ENCODE measurements at regions not wholly inside any gene's neighbourhood (a gene's known extent, or its start where the extent isn't known, plus 50 kb on each side); places are given as distances from the start of the nearest gene placed in this dataset.

DNA sequence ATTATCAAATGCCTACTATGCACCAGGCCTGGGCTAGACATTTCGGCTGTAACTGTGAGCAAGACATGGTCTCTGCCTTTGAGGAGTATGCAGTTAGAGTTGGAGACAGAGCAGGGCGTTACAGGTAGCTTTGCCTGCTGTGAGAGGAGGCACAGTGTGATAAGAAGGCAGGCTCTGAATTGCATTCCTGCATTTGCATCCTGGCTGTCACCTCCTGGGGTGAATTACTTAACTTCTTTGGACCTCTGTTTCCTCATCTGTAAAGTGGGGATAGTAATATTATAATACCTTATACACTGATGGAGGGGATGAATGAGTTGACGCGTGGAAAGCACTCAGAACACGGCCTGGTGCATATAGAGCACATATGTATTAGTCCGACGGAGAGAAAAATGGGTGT lies 118.1 kb upstream of the ARHGAP20 start:
- H3K4me1 Mint-ChIP-seq (ENCODE audit: low read depth) = peaks cover 4% of the 10 kb centered on the region
- H3K27ac Mint-ChIP-seq = no peak overlapping the region
- H3K9me3 Mint-ChIP-seq = no peaks in the 10 kb centered on the region
- no peaks in the 10 kb centered on the region for H3K36me3 Mint-ChIP-seq (ENCODE audit: low read depth)
- peaks cover 3% of the 10 kb centered on the region for H3K27me3 Mint-ChIP-seq (ENCODE audit: low read depth)
- H3K4me3 Mint-ChIP-seq = no peak overlapping the region
- DNase-seq (ENCODE audit: low spot score) = no peak

DNA sequence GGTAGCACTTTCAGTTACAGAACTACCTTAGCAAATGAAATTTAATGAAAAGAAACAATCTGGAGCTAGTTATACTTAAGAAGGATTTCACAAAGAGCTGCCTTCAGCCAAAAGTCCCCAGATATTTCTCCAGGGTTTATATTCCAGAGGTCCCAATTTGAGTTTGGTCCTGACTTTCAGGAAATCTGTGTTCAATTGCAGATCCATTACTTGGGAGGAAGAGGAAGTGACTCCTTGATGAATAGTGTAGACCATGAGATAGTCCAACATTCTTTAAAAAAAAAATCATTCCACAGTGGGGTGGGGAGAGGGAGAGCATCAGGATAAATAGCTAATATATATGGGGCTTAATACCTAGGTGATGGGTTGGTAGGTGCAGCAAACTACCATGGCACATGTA lies 117.6 kb upstream of the ARHGAP20 start:
- H3K4me1 Mint-ChIP-seq (ENCODE audit: low read depth) = peaks cover 4% of the 10 kb centered on the region
- no peaks in the 10 kb centered on the region for H3K36me3 Mint-ChIP-seq (ENCODE audit: low read depth)
- no peak overlapping the region for H3K4me3 Mint-ChIP-seq
- DNase-seq (ENCODE audit: low spot score) = no peak
- peaks cover 3% of the 10 kb centered on the region for H3K27me3 Mint-ChIP-seq (ENCODE audit: low read depth)
- no peak overlapping the region for H3K27ac Mint-ChIP-seq
- no peaks in the 10 kb centered on the region for H3K9me3 Mint-ChIP-seq

DNA sequence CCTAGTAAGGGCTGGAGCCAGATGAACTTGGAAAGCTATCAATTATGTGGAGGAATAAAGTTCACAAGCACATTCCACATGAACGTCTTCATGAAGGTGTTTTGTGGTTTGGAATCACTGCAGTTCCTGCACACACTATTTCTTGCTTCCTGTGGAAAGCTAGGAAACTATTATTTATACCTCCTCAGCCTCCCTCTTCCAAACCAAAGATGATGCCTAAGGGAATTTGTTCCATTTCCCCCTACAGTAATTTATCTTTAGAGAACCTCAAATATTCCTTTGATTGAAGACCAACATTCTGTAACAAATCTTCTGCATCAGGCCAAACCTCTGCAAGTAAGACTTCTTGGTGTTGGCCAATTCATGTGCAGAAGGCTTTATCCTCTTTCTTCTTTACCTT lies 115.8 kb upstream of the ARHGAP20 start:
- Mint-ChIP-seq H3K27ac (no peak overlapping the region), H3K27me3 (ENCODE audit: low read depth) (peaks cover 3% of the 10 kb centered on the region), H3K9me3 (no peaks in the 10 kb centered on the region), H3K4me3 (no peak overlapping the region), H3K36me3 (ENCODE audit: low read depth) (no peaks in the 10 kb centered on the region), H3K4me1 (ENCODE audit: low read depth) (peaks cover 4% of the 10 kb centered on the region)
- DNase-seq (ENCODE audit: low spot score) = no peak

DNA sequence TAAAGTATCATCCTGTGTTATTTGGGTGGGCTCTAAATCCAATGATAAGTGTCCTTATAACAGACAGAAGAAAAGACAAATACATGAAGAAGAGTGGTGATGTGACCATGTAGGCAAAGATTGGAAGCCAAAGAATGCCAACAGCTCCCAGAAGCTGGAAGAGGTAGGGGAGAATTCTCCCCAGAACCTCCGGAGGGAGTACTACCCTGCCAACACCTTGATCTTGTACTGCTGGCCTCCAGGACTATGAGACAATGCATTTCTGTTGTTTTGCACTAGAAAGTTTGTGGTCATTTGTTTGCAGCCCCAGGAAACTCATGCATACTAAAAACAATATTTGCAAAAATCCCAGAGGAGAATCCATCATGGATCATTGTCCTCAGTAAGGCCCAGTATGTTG lies 115.0 kb upstream of the ARHGAP20 start:
- no peak overlapping the region for H3K4me3 Mint-ChIP-seq
- H3K27me3 Mint-ChIP-seq (ENCODE audit: low read depth) = no peaks in the 10 kb centered on the region
- no peak for DNase-seq (ENCODE audit: low spot score)
- H3K4me1 Mint-ChIP-seq (ENCODE audit: low read depth) = no peaks in the 10 kb centered on the region
- no peaks in the 10 kb centered on the region for H3K36me3 Mint-ChIP-seq (ENCODE audit: low read depth)
- no peak overlapping the region for H3K27ac Mint-ChIP-seq
- no peaks in the 10 kb centered on the region for H3K9me3 Mint-ChIP-seq

DNA sequence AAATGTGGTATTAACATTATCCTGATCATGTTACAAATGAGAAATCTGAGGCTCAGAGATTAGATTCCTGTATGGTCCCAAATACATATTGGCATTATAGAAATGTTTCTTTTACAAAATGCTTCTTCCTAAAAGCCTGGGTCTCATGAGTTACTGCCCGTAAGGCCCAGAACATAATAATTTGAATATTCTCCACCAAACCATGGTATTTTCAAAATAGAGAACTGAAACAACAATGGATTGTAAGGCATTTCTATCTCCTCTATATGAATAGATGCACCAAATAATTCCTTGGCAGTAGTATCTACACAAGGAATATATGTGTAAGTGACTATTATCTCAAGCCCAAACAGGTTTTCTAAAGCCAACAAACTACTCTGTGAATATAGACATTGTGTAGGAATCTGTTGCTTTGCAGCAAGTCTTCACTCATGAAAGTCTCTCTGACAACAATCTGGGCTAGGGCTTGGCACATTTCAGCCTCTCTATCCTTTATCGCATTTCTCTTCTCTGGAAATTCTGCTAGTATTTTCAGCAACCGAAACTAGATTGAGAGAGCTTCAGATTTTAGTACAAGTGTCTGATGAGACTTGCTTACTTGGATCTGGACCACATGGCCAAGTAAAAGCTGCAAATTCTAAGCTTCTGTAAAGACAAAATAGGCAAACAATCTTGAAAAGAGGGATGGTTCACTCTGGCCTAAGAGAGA lies 112.8 kb upstream of the ARHGAP20 start:
- H3K9me3 Mint-ChIP-seq = no peaks in the 10 kb centered on the region
- H3K4me3 Mint-ChIP-seq = no peak overlapping the region
- H3K27ac Mint-ChIP-seq = no peak overlapping the region
- no peaks in the 10 kb centered on the region for H3K36me3 Mint-ChIP-seq (ENCODE audit: low read depth)
- DNase-seq (ENCODE audit: low spot score) = no peak
- peaks cover 2% of the 10 kb centered on the region for H3K27me3 Mint-ChIP-seq (ENCODE audit: low read depth)
- H3K4me1 Mint-ChIP-seq (ENCODE audit: low read depth) = no peaks in the 10 kb centered on the region

DNA sequence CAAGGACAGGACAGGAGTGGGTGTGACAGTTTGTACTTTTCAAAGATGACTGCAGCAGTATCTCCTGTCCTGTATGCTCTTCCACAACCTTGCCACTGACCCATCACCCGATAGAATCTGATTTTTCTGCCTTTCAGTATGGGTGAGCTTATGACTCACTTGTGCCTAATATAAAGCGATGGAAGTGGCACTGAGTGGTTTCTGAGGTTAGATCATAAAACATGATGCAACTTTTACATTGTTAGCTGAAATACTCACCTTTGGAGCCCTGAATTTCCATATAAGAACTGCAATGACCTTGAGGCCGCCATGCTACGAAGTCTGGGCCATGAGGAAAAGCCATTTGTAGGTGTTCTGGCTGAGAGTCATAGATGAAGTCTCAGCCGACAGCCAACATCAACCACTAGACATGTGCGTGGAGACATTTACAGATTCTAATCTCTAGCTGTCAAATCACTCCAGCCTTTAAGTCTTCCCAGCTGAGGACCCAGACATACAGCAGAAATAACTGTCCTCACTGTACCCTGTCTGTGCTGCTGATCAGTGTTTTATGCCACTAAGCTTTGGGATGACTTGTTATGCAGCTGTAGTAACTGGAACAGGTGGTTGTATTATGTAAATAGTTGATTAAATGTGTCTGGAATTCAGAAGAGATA lies 105.9 kb upstream of the ARHGAP20 start:
- no peaks in the 10 kb centered on the region for H3K36me3 Mint-ChIP-seq (ENCODE audit: low read depth)
- peaks cover 2% of the 10 kb centered on the region for H3K27me3 Mint-ChIP-seq (ENCODE audit: low read depth)
- H3K4me3 Mint-ChIP-seq = no peak overlapping the region
- DNase-seq (ENCODE audit: low spot score) = peak; percentile 40
- H3K9me3 Mint-ChIP-seq = peaks cover 12% of the 10 kb centered on the region
- H3K4me1 Mint-ChIP-seq (ENCODE audit: low read depth) = peaks cover 3% of the 10 kb centered on the region
- H3K27ac Mint-ChIP-seq = no peak overlapping the region

DNA sequence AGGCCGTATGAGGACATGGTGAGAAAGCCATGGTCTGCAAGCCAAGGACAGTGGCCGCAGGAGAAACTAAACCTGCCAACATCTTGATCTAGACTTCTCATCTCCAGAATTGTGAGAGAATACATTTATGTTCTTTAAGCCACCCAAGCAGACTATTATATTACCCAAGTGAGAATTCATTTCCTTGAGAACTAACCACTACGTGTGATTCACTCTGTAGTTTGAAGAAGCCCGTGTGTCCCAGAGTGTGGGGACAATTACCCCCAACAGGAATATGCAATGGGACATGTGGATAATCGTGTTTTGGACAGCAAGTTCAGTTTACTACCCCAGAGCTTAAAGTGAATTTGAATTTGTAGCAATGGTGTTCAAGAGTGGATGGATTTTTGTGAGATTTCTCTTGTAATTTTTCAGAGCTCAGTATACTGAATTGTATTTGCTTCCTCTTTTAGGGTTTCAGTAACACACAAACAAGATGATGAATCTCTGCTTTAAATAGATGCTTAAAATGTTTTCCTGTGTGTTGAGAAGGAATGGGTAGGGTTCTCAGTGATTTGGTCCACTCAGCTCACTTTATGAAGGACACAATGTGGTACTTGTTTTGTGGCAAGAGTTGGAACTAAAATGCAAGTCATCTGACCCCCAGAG lies 100.0 kb upstream of the ARHGAP20 start:
- no peak for DNase-seq (ENCODE audit: low spot score)
- H3K9me3 Mint-ChIP-seq = peaks cover 12% of the 10 kb centered on the region
- H3K27ac Mint-ChIP-seq = no peak overlapping the region
- no peaks in the 10 kb centered on the region for H3K36me3 Mint-ChIP-seq (ENCODE audit: low read depth)
- H3K4me1 Mint-ChIP-seq (ENCODE audit: low read depth) = no peaks in the 10 kb centered on the region
- no peak overlapping the region for H3K4me3 Mint-ChIP-seq
- peaks cover 2% of the 10 kb centered on the region for H3K27me3 Mint-ChIP-seq (ENCODE audit: low read depth)

DNA sequence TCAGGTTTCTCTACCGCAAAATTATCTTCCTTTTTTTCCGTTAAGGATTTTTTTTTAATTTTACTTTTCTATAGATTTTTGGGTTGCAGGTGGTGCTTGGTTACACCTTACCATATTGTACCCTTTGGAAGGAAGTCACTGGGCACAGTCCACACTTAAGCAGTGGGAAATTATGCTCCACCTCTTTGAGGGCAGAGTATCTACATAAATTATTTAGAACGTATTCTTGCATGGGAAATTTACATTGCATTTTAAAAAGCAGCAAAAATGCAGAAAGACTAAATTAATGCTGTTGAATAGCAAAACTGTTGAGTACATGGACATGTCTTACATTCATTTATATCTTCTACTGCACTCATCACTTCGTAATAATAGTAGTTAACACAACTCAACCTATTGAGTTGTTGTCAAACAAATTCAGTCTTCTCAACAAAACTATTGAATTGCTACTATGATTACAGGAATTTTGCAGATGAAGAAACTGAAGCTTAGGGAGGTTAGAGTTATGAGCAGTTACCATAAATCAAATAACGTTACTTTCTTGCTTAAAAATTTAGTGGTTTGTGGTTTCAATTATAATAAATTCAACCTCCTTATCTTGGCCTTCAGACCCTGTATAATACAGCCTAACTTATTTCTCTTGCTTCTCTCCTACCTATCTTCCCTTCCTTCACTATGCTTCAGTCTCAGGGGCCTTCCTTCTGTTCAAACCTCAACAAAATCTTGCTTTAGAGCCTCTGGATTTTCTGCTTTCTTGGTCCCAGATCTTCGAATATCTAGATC lies 97.4 kb upstream of the ARHGAP20 start:
- Mint-ChIP-seq H3K4me1 (ENCODE audit: low read depth) (no peaks in the 10 kb centered on the region), H3K9me3 (peaks cover 4% of the 10 kb centered on the region), H3K27ac (no peak overlapping the region), H3K27me3 (ENCODE audit: low read depth) (peaks cover 2% of the 10 kb centered on the region), H3K4me3 (no peak overlapping the region), H3K36me3 (ENCODE audit: low read depth) (no peaks in the 10 kb centered on the region)
- DNase-seq (ENCODE audit: low spot score) = no peak

DNA sequence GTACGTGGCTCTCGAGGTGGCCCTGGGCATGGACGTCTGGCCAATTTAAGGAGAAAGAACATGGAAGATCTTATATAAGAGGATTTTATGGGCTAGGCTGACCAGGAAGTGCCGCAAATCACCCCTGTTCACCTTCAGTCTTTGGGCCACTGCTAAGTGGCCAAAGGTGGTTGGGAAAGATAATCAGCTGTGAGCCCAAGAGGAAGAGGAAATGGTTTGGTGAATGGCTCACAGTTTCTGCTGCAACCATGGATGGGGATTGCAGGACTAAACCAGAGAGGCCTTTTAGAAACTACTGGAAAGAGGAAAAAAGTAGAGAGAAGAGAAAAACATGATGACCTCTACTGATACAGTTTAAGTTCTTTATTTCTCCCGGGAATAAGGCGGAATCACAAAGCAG lies 96.0 kb upstream of the ARHGAP20 start:
- H3K27me3 Mint-ChIP-seq (ENCODE audit: low read depth) = peaks cover 2% of the 10 kb centered on the region
- DNase-seq (ENCODE audit: low spot score) = no peak
- no peak overlapping the region for H3K4me3 Mint-ChIP-seq
- H3K27ac Mint-ChIP-seq = no peak overlapping the region
- H3K9me3 Mint-ChIP-seq = no peaks in the 10 kb centered on the region
- no peaks in the 10 kb centered on the region for H3K4me1 Mint-ChIP-seq (ENCODE audit: low read depth)
- H3K36me3 Mint-ChIP-seq (ENCODE audit: low read depth) = no peaks in the 10 kb centered on the region

DNA sequence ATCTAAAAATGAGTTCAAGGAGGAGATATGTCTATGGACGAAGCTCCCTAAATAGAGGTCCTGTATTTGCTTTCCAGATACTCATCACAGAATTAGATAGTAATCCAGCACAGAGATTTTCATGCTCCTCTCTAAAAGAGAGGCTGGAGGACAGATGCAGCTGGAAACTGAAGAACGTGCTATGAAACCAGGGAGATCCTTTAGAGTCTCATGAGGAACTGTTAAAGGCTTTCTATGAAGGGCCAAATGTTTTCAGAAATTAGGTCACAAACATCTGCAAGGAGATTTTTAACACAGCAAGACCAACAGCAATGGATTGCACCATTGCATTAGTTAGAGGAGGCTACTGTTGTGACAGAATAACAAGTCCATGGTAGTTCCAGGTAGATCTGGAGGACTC lies 95.6 kb upstream of the ARHGAP20 start:
- Mint-ChIP-seq H3K27me3 (ENCODE audit: low read depth) (peaks cover 2% of the 10 kb centered on the region), H3K9me3 (no peaks in the 10 kb centered on the region), H3K4me3 (no peak overlapping the region), H3K36me3 (ENCODE audit: low read depth) (no peaks in the 10 kb centered on the region), H3K4me1 (ENCODE audit: low read depth) (no peaks in the 10 kb centered on the region), H3K27ac (no peak overlapping the region)
- no peak for DNase-seq (ENCODE audit: low spot score)

DNA sequence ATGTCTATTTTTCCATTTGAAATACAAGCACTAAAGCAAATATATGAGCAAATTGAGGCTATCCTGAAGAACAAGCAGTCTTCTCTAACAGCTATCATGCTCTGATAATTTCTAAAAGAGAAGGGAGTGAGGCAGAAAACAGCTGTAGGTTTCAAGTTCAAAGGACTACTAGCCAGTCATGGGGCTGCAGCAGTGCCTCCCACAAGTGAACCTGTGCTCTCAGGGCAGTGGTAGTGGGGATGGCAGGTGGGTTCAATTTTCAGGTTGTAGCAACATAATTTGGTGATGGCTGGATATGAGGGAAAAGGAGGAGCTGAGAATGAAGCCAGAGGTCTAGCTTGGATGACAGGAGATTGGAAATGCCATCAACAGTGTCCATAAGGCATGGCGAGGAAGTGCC lies 93.5 kb upstream of the ARHGAP20 start:
- no peak for DNase-seq (ENCODE audit: low spot score)
- no peaks in the 10 kb centered on the region for H3K36me3 Mint-ChIP-seq (ENCODE audit: low read depth)
- peaks cover 2% of the 10 kb centered on the region for H3K27me3 Mint-ChIP-seq (ENCODE audit: low read depth)
- no peak overlapping the region for H3K4me3 Mint-ChIP-seq
- H3K9me3 Mint-ChIP-seq = no peaks in the 10 kb centered on the region
- no peaks in the 10 kb centered on the region for H3K4me1 Mint-ChIP-seq (ENCODE audit: low read depth)
- H3K27ac Mint-ChIP-seq = no peak overlapping the region

DNA sequence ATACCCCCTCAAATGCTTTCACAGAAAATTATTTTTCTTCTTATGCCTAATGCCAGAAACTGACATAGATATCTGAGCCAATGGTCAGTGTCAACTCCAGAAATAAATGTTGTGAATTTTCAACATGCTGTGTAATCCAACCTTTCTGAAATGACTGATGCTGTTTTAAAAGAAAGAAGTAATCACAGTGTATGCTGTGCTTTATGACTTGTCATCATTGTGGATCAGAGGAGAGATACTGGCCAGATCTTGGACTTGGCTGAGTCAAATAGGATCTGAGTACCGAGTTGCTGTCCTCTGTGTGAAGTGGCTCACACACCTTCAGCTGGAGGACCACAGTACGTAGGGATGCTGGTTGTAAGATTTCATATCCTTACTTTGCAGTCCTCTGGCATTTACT lies 89.9 kb upstream of the ARHGAP20 start:
- H3K9me3 Mint-ChIP-seq = no peaks in the 10 kb centered on the region
- no peaks in the 10 kb centered on the region for H3K36me3 Mint-ChIP-seq (ENCODE audit: low read depth)
- H3K4me1 Mint-ChIP-seq (ENCODE audit: low read depth) = no peaks in the 10 kb centered on the region
- H3K27me3 Mint-ChIP-seq (ENCODE audit: low read depth) = no peaks in the 10 kb centered on the region
- no peak overlapping the region for H3K27ac Mint-ChIP-seq
- no peak overlapping the region for H3K4me3 Mint-ChIP-seq
- DNase-seq (ENCODE audit: low spot score) = no peak

DNA sequence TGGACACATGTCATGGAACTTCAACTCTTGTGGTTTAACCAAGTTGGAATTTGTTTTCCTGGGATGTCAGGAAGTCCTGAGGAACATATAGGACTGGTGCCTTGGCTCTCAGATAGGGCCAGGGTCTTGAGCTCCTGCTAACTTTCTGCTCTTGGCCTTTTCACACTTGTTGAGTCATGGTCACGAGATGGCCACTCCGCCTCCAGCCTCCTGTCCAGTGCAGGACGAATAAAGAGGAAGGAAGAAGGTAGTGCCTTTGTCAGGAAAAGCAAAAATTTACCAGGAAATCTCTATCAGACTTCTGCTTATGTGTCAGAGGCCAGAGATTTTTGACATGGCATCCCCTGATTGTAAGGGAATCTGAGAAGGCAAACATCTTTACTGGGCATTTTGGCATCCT lies 89.1 kb upstream of the ARHGAP20 start:
- Mint-ChIP-seq H3K36me3 (ENCODE audit: low read depth) (no peaks in the 10 kb centered on the region), H3K27me3 (ENCODE audit: low read depth) (no peaks in the 10 kb centered on the region), H3K27ac (no peak overlapping the region), H3K9me3 (no peaks in the 10 kb centered on the region), H3K4me1 (ENCODE audit: low read depth) (no peaks in the 10 kb centered on the region), H3K4me3 (no peak overlapping the region)
- no peak for DNase-seq (ENCODE audit: low spot score)

All from T-helper 2 cell treated with Interferon-gamma antibody and Interleukin-4, amounts not matched to agents 5 μg/mL and 100 μg/mL, for 36 hours (primary cell).